CD8-positive, alpha-beta memory T cell (primary cell): ENCODE measurements at regions not wholly inside any gene's neighbourhood (a gene's known extent, or its start where the extent isn't known, plus 50 kb on each side); places are given as distances from the start of the nearest gene placed in this dataset.
"Not testable (repeated sequence)": the region's sequence is repeated elsewhere in the genome, so short reads cannot be mapped to it uniquely, and the experiment has no call there.

Source experiments
- CTCF ChIA-PET: fragments of 350-600 bp; sonication (Branson Sonifier 250); formaldehyde crosslinking; loops from one replicate; lab custom pipeline; 2021; ENCODE audit warnings: antibody characterized with exemption; lab: Charles Lee
- POLR2A ChIA-PET: fragments of 350-600 bp; sonication (Branson Sonifier 250); formaldehyde crosslinking; loops from one replicate; lab custom pipeline; 2021; ENCODE audit warnings: antibody characterized with exemption; lab: Charles Lee
- DNase-seq, 5 donors: peaks; one replicate each; pipeline versions ENCODE4 v3.0.0 to v3.0.0-alpha.2; 2020 to 2022; ENCODE audit warnings: mixed read lengths in 1 of 5
- H3K27ac ChIP-seq: one replicate; pipeline ENCODE4 v1.7.0; 2013; ENCODE audit warnings: low read depth, mild to moderate bottlenecking, low read length, moderate library complexity
- H3K27me3 ChIP-seq: 2 replicates; pipeline ENCODE4 v1.7.0; 2013; ENCODE audit warnings: low read length, mild to moderate bottlenecking; ENCODE audit not compliant: insufficient read depth, poor library complexity, severe bottlenecking
- H3K36me3 ChIP-seq: 2 replicates; pipeline ENCODE4 v1.7.0; 2013; ENCODE audit warnings: mild to moderate bottlenecking, low read length, moderate library complexity; ENCODE audit not compliant: insufficient read depth
- H3K4me1 ChIP-seq: 2 replicates; pipeline ENCODE4 v1.7.0; 2013; ENCODE audit warnings: mild to moderate bottlenecking, low read length, moderate library complexity; ENCODE audit not compliant: insufficient read depth
- H3K4me3 ChIP-seq: 2 replicates; pipeline ENCODE4 v1.7.0; 2013; ENCODE audit warnings: mild to moderate bottlenecking, low read length
- H3K9me3 ChIP-seq: 2 replicates; pipeline ENCODE4 v1.7.0; 2013; ENCODE audit warnings: mild to moderate bottlenecking, low read length
- H3K27ac Mint-ChIP-seq, 8 donors: one replicate each; pipeline ENCODE4 v1.8.0; 2020 to 2021; ENCODE audit warnings: mixed read lengths in 8 of 8, mild to moderate bottlenecking in 6 of 8, inconsistent platforms in 3 of 8, moderate library complexity in 3 of 8
- H3K27me3 Mint-ChIP-seq, 2 donors: one replicate each; pipeline ENCODE4 v1.8.0; 2020 to 2021; ENCODE audit warnings: mixed read lengths in 2 of 2, mild to moderate bottlenecking in 1 of 2, moderate library complexity in 1 of 2
- H3K36me3 Mint-ChIP-seq, 3 donors: one replicate each; pipeline ENCODE4 v1.8.0; 2020 to 2021; ENCODE audit warnings: mixed read lengths in 3 of 3, inconsistent platforms in 1 of 3, mild to moderate bottlenecking in 1 of 3
- H3K4me1 Mint-ChIP-seq, 3 donors: one replicate each; pipeline ENCODE4 v1.8.0; 2020 to 2021; ENCODE audit warnings: mixed read lengths in 3 of 3, inconsistent platforms in 1 of 3, mild to moderate bottlenecking in 1 of 3
- H3K4me3 Mint-ChIP-seq, 7 donors: one replicate each; pipeline ENCODE4 v1.8.0; 2020 to 2021; ENCODE audit warnings: mixed read lengths in 7 of 7, mild to moderate bottlenecking in 6 of 7, moderate library complexity in 4 of 7, inconsistent platforms in 2 of 7
- H3K9me3 Mint-ChIP-seq, 5 donors: one replicate each; pipeline ENCODE4 v1.8.0; 2020 to 2022; ENCODE audit warnings: mixed read lengths in 5 of 5, mild to moderate bottlenecking in 3 of 5, moderate library complexity in 2 of 5, inconsistent platforms in 1 of 5

GRCh38 chr1:66460776-66461175 is 73.2 kb upstream of the SGIP1 start:
- Histone ChIP-seq H3K27ac (no peak overlapping the region), H3K36me3 (no peaks in the 10 kb centered on the region), H3K9me3 (no peaks in the 10 kb centered on the region), H3K27me3 (no peaks in the 10 kb centered on the region), H3K4me3 (no peak overlapping the region), H3K4me1 (no peaks in the 10 kb centered on the region)
- no peak overlapping the region for H3K4me3 Mint-ChIP-seq
- H3K9me3 Mint-ChIP-seq: peaks cover 15 to 29% (median 22%) of the 10 kb centered on the region in 5 donors
- H3K27ac Mint-ChIP-seq: no peak overlapping the region
- no peaks in the 10 kb centered on the region for H3K4me1 Mint-ChIP-seq
- DNase-seq: no peak
- peaks cover 7 to 49% of the 10 kb centered on the region in 2 donors for H3K27me3 Mint-ChIP-seq
- peaks cover 0 to 32% (median 2%) of the 10 kb centered on the region in 3 donors for H3K36me3 Mint-ChIP-seq
- ChIA-PET POLR2A (no interaction called here), CTCF (interaction anchor here (1.3 kb wide), 1 partner anchor 9 kb away, joined by 3 read pairs; no protein-coding TSS in a partner anchor)

- Mint-ChIP-seq H3K27me3 (peaks cover 10 to 50% of the 10 kb centered on the region in 2 donors), H3K27ac (no peak overlapping the region), H3K9me3 (peaks cover 15 to 29% (median 22%) of the 10 kb centered on the region in 5 donors), H3K4me3 (no peak overlapping the region), H3K36me3 (peaks cover 0 to 32% (median 2%) of the 10 kb centered on the region in 3 donors), H3K4me1 (no peaks in the 10 kb centered on the region)
- no peak for DNase-seq
- POLR2A ChIA-PET: no interaction called here
- no peak overlapping the region for H3K27ac ChIP-seq
- H3K4me1 ChIP-seq: no peaks in the 10 kb centered on the region
- no peaks in the 10 kb centered on the region for H3K36me3 ChIP-seq
- H3K9me3 ChIP-seq: no peaks in the 10 kb centered on the region
- H3K4me3 ChIP-seq: no peak overlapping the region
- H3K27me3 ChIP-seq: no peaks in the 10 kb centered on the region
- CTCF ChIA-PET: no interaction called here
Observed at GRCh38 chr1:66462313-66462712, 71.6 kb upstream of the SGIP1 start.

GRCh38 chr1:66464351-66464750 is 69.6 kb upstream of the SGIP1 start:
- Mint-ChIP-seq H3K4me1 (no peaks in the 10 kb centered on the region), H3K27ac (no peak overlapping the region), H3K36me3 (peaks cover 0 to 32% (median 2%) of the 10 kb centered on the region in 3 donors), H3K27me3 (peaks cover 10 to 59% of the 10 kb centered on the region in 2 donors), H3K4me3 (no peak overlapping the region), H3K9me3 (peaks cover 15 to 29% (median 22%) of the 10 kb centered on the region in 5 donors)
- Histone ChIP-seq H3K4me1 (no peaks in the 10 kb centered on the region), H3K27ac (no peak overlapping the region), H3K4me3 (no peak overlapping the region), H3K9me3 (no peaks in the 10 kb centered on the region), H3K27me3 (no peaks in the 10 kb centered on the region), H3K36me3 (no peaks in the 10 kb centered on the region)
- ChIA-PET CTCF (interaction anchor here (1.2 to 1.8 kb wide), 2 partner anchors 18 to 222 kb away, joined by 3 to 6 read pairs; no protein-coding TSS in a partner anchor), POLR2A (no interaction called here)
- DNase-seq: no peak

- POLR2A ChIA-PET: no interaction called here
- no peaks in the 10 kb centered on the region for H3K9me3 ChIP-seq
- peaks cover 13 to 59% of the 10 kb centered on the region in 2 donors for H3K27me3 Mint-ChIP-seq
- no peaks in the 10 kb centered on the region for H3K4me1 ChIP-seq
- H3K36me3 Mint-ChIP-seq: peaks cover 0 to 32% (median 2%) of the 10 kb centered on the region in 3 donors
- no peak overlapping the region for H3K4me3 Mint-ChIP-seq
- no peaks in the 10 kb centered on the region for H3K4me1 Mint-ChIP-seq
- no peak overlapping the region for H3K4me3 ChIP-seq
- CTCF ChIA-PET: interaction anchor here (1.2 to 1.8 kb wide), 2 partner anchors 18 to 222 kb away, joined by 3 to 6 read pairs; no protein-coding TSS in a partner anchor
- no peak overlapping the region for H3K27ac ChIP-seq
- no peaks in the 10 kb centered on the region for H3K27me3 ChIP-seq
- H3K36me3 ChIP-seq: no peaks in the 10 kb centered on the region
- H3K9me3 Mint-ChIP-seq: peaks cover 11 to 27% (median 18%) of the 10 kb centered on the region in 5 donors
- DNase-seq: no peak
- H3K27ac Mint-ChIP-seq: no peak overlapping the region
Observed at GRCh38 chr1:66464802-66465201, 69.2 kb upstream of the SGIP1 start.

- H3K4me3 ChIP-seq, CTCF ChIA-PET, DNase-seq, H3K9me3 ChIP-seq, POLR2A ChIA-PET, H3K36me3 ChIP-seq, H3K4me1 ChIP-seq, H3K4me3 Mint-ChIP-seq, H3K27me3 ChIP-seq, H3K4me1 Mint-ChIP-seq, H3K27ac ChIP-seq, H3K27ac Mint-ChIP-seq: not testable (repeated sequence)
- Mint-ChIP-seq H3K9me3 (peaks cover 5 to 15% (median 8%) of the 10 kb centered on the region in 5 donors), H3K27me3 (peaks cover 13 to 45% of the 10 kb centered on the region in 2 donors), H3K36me3 (peaks cover 0 to 14% (median 2%) of the 10 kb centered on the region in 3 donors)
Observed at GRCh38 chr1:66466695-66467094, 67.3 kb upstream of the SGIP1 start.

GRCh38 chr1:66468722-66469121 is 65.2 kb upstream of the SGIP1 start:
- H3K27me3 ChIP-seq: no peaks in the 10 kb centered on the region
- H3K4me3 Mint-ChIP-seq: no peak overlapping the region
- H3K36me3 Mint-ChIP-seq: no peaks in the 10 kb centered on the region
- H3K27ac Mint-ChIP-seq: no peak overlapping the region
- no peaks in the 10 kb centered on the region for H3K36me3 ChIP-seq
- no peaks in the 10 kb centered on the region for H3K4me1 Mint-ChIP-seq
- DNase-seq: no peak
- ChIA-PET CTCF (interaction anchor here (1.2 kb wide), 1 partner anchor 22 kb away, joined by 3 read pairs; no protein-coding TSS in a partner anchor), POLR2A (no interaction called here)
- no peak overlapping the region for H3K27ac ChIP-seq
- H3K27me3 Mint-ChIP-seq: peaks cover 20 to 49% of the 10 kb centered on the region in 2 donors
- no peaks in the 10 kb centered on the region for H3K9me3 ChIP-seq
- H3K9me3 Mint-ChIP-seq: peaks cover 0 to 2% (median 0%) of the 10 kb centered on the region in 5 donors
- no peaks in the 10 kb centered on the region for H3K4me1 ChIP-seq
- no peak overlapping the region for H3K4me3 ChIP-seq

- Histone ChIP-seq H3K9me3 (no peaks in the 10 kb centered on the region), H3K36me3 (no peaks in the 10 kb centered on the region), H3K4me1 (no peaks in the 10 kb centered on the region), H3K27ac (no peak overlapping the region), H3K27me3 (no peaks in the 10 kb centered on the region), H3K4me3 (no peak overlapping the region)
- Mint-ChIP-seq H3K36me3 (peaks cover 0 to 1% (median 0%) of the 10 kb centered on the region in 3 donors), H3K27ac (no peak overlapping the region), H3K27me3 (peaks cover 27 to 73% of the 10 kb centered on the region in 2 donors), H3K4me3 (no peak overlapping the region), H3K4me1 (no peaks in the 10 kb centered on the region), H3K9me3 (peaks cover 0 to 2% (median 2%) of the 10 kb centered on the region in 5 donors)
- ChIA-PET POLR2A (no interaction called here), CTCF (no interaction called here)
- no peak for DNase-seq
Observed at GRCh38 chr1:66475940-66476339, 58.0 kb upstream of the SGIP1 start.

- CTCF ChIA-PET: no interaction called here
- POLR2A ChIA-PET: no interaction called here
- Histone ChIP-seq H3K36me3 (no peaks in the 10 kb centered on the region), H3K4me1 (no peaks in the 10 kb centered on the region), H3K27me3 (no peaks in the 10 kb centered on the region), H3K4me3 (no peak overlapping the region), H3K9me3 (no peaks in the 10 kb centered on the region), H3K27ac (no peak overlapping the region)
- no peak overlapping the region for H3K27ac Mint-ChIP-seq
- DNase-seq: no peak
- no peak overlapping the region for H3K4me3 Mint-ChIP-seq
- H3K4me1 Mint-ChIP-seq: no peaks in the 10 kb centered on the region
- H3K36me3 Mint-ChIP-seq: peaks cover 0 to 1% (median 0%) of the 10 kb centered on the region in 3 donors
- H3K9me3 Mint-ChIP-seq: peaks cover 0 to 2% (median 2%) of the 10 kb centered on the region in 5 donors
- H3K27me3 Mint-ChIP-seq: peaks cover 26 to 71% of the 10 kb centered on the region in 2 donors
Observed at GRCh38 chr1:66476774-66477173, 57.2 kb upstream of the SGIP1 start.
